PFSK-1 (cell line): ENCODE measurements at regions not wholly inside any gene's neighbourhood (a gene's known extent, or its start where the extent isn't known, plus 50 kb on each side); places are given as distances from the start of the nearest gene placed in this dataset.

Experiments used
- POLR2AphosphoS5 ChIP-seq: IDR thresholded peaks from 2 replicates; pipeline ENCODE4 v1.6.1; 2012; ENCODE audit warnings: low read depth, mild to moderate bottlenecking, control low read depth, low read length, moderate library complexity
- SIN3A ChIP-seq: IDR thresholded peaks from 2 replicates; pipeline ENCODE4 v1.6.1; 2012; ENCODE audit warnings: mild to moderate bottlenecking, low read length, moderate library complexity, borderline replicate concordance; ENCODE audit not compliant: insufficient read depth
- TAF1 ChIP-seq: IDR thresholded peaks from 2 replicates; pipeline ENCODE4 v1.6.1; 2012; ENCODE audit warnings: low read length, control low read depth, borderline replicate concordance; ENCODE audit not compliant: insufficient read depth

GRCh38 chr6:92044312-92044711, 1375.0 kb downstream of the EPHA7 start:
- no peak for TF ChIP-seq TAF1
- TF ChIP-seq SIN3A, result no peak
- TF ChIP-seq POLR2AphosphoS5, result no peak
